Ovary (tissue), 7 donors: ENCODE measurements at regions not wholly inside any gene's neighbourhood (a gene's known extent, or its start where the extent isn't known, plus 50 kb on each side); places are given as distances from the start of the nearest gene placed in this dataset.
"Not testable (repeated sequence)": the region's sequence is repeated elsewhere in the genome, so short reads cannot be mapped to it uniquely, and the experiment has no call there.

Source experiments
- DNase-seq, 5 donors: peaks; one replicate each; pipeline ENCODE4 v3.0.0-alpha.2; 2019 to 2020
- H3K27ac ChIP-seq, 2 donors: fragments of 200-600 bp; one replicate each; pipeline versions ENCODE4 v1.5.1 to v1.8.0; 2019 to 2022
- H3K27me3 ChIP-seq: fragments of 200-600 bp; one replicate; pipeline ENCODE4 v1.8.0; 2022
- H3K36me3 ChIP-seq: fragments of 200-600 bp; sonication (generic); one replicate; pipeline ENCODE4 v1.5.1; 2019
- H3K4me1 ChIP-seq: one replicate; pipeline ENCODE4 v1.8.1; 2013; ENCODE audit warnings: mild to moderate bottlenecking, moderate library complexity; ENCODE audit not compliant: insufficient read depth
- H3K4me3 ChIP-seq: fragments of 200-600 bp; sonication (generic); one replicate; pipeline ENCODE4 v1.5.1; 2017
- H3K9me3 ChIP-seq, 2 donors: fragments of 200-600 bp in 1 of 2; sonication (generic) in 1 of 2; one replicate each; pipeline versions ENCODE4 v1.5.1 to v1.8.1; 2013 to 2019; ENCODE audit warnings: mild to moderate bottlenecking in 1 of 2, moderate library complexity in 1 of 2
- CTCF ChIP-seq, 3 donors: fragments of 450-650 bp in 2 of 3; fragments of 200-600 bp in 1 of 3; IDR thresholded peaks; one replicate each; pipeline versions ENCODE4 v1.5.1 to v1.8.0; 2016 to 2022; ENCODE audit warnings: antibody characterized with exemption in 3 of 3, mild to moderate bottlenecking in 1 of 3
- EP300 ChIP-seq: sonication (generic); formaldehyde crosslinking; IDR thresholded peaks from one replicate; pipeline ENCODE4 v1.6.1; 2017; ENCODE audit warnings: antibody characterized with exemption
- POLR2A ChIP-seq: fragments of 450-650 bp; IDR thresholded peaks from one replicate; pipeline ENCODE4 v1.6.1; 2017; ENCODE audit warnings: antibody characterized with exemption, mild to moderate bottlenecking, moderate library complexity
- WGBS, 3 donors: extraction: QIAGEN DNeasy Blood & Tissue Kit in 1 of 3; methylation state at CpG; one replicate each; pipeline versions ENCODE4 v1.1.5 to v1.1.7; 2013 to 2017; 5-methylcytosine and 5-hydroxymethylcytosine counted together
- intact Hi-C, 4 donors: fragments of 100-400 bp; cut with DNase I; formaldehyde crosslinking; loops; one replicate each; pipeline versions ENCODE4 v1.11.0 to v1.15.1; 2022 to 2023
- donor health status: DM: no; HTN: no; CAD: no; lungs with moderate emphysema.
- donor health status: DM: no; HTN: no; CAD: no.
- donor health status: Bipolar disorder and iron deficiency.
- donor health status: DM: no; HTN: no; CAD: no.
- donor health status: DM: yes; HTN: yes; CAD: no.

GRCh38 chr14:106347291-106347778, 821.0 kb downstream of the TMEM121 start:
- Histone ChIP-seq H3K36me3 (no peaks in the 10 kb centered on the region), H3K27ac (no peak overlapping the region), H3K9me3 (no peaks in the 10 kb centered on the region), H3K4me1 (no peaks in the 10 kb centered on the region), H3K4me3 (no peak overlapping the region), H3K27me3 (no peaks in the 10 kb centered on the region)
- no peak for TF ChIP-seq CTCF (IDR thresholded peaks at IDR 0.05)
- no peak for TF ChIP-seq POLR2A
- no peak for TF ChIP-seq EP300
- 43 to 55% (median 45%) methylated on average over 4 of the region's 4 CpGs for WGBS, 3 donors
- no peak for DNase-seq
- intact Hi-C loops, result no loop called here

GRCh38 chr14:106347890-106348755, 821.7 kb downstream of the TMEM121 start:
- DNase-seq, result no peak
- no peak overlapping the region for H3K27ac ChIP-seq
- no peaks in the 10 kb centered on the region for H3K36me3 ChIP-seq
- intact Hi-C loops, result no loop called here
- H3K27me3 ChIP-seq, result no peaks in the 10 kb centered on the region
- no peak for TF ChIP-seq EP300
- TF ChIP-seq POLR2A, result no peak
- TF ChIP-seq CTCF (IDR thresholded peaks at IDR 0.05), result no peak
- no peaks in the 10 kb centered on the region for H3K4me1 ChIP-seq
- 42 to 56% (median 47%) methylated on average over 8 of the region's 8 CpGs for WGBS, 3 donors
- H3K4me3 ChIP-seq, result no peak overlapping the region
- no peaks in the 10 kb centered on the region for H3K9me3 ChIP-seq

- H3K27me3 ChIP-seq, H3K36me3 ChIP-seq, H3K4me3 ChIP-seq, H3K27ac ChIP-seq, intact Hi-C loops, H3K4me1 ChIP-seq, H3K9me3 ChIP-seq: not testable (repeated sequence)
- peak in 1 of 5 donors; percentile 51 for DNase-seq
- 29 to 56% (median 46%) methylated on average over 15 to 18 of the region's 18 CpGs for WGBS, 3 donors
These were observed 822.6 kb downstream of the TMEM121 start for GRCh38 chr14:106348873-106349540.

GRCh38 chr14:106349678-106350457, 823.5 kb downstream of the TMEM121 start:
- H3K27ac ChIP-seq, H3K4me3 ChIP-seq, DNase-seq, intact Hi-C loops, H3K36me3 ChIP-seq, H3K4me1 ChIP-seq, H3K27me3 ChIP-seq, H3K9me3 ChIP-seq: not testable (repeated sequence)
- WGBS, 3 donors, result 60 to 75% (median 70%) methylated on average over 7 of the region's 7 CpGs

- DNase-seq, H3K9me3 ChIP-seq, H3K36me3 ChIP-seq, H3K27ac ChIP-seq, H3K4me1 ChIP-seq, H3K4me3 ChIP-seq, intact Hi-C loops, H3K27me3 ChIP-seq: not testable (repeated sequence)
- WGBS, 3 donors, result 28 to 38% (median 34%) methylated on average over 7 to 8 of the region's 8 CpGs
These were observed 828.8 kb downstream of the TMEM121 start for GRCh38 chr14:106355007-106355791.

GRCh38 chr14:106355881-106356642, 829.7 kb downstream of the TMEM121 start:
- H3K9me3 ChIP-seq, H3K36me3 ChIP-seq, H3K27ac ChIP-seq, H3K4me1 ChIP-seq, intact Hi-C loops, H3K27me3 ChIP-seq, DNase-seq, H3K4me3 ChIP-seq: not testable (repeated sequence)
- WGBS, 3 donors, result 41 to 50% (median 46%) methylated on average over 6 of the region's 6 CpGs

- H3K9me3 ChIP-seq, H3K4me1 ChIP-seq, H3K27ac ChIP-seq, H3K4me3 ChIP-seq, H3K36me3 ChIP-seq, DNase-seq, H3K27me3 ChIP-seq, intact Hi-C loops: not testable (repeated sequence)
- WGBS, 3 donors, result 25 to 27% (median 27%) methylated on average over 2 of the region's 2 CpGs
These were observed 830.2 kb downstream of the TMEM121 start for GRCh38 chr14:106356643-106356930.
